HPDE6-E6E7 (cell line): ENCODE measurements at regions not wholly inside any gene's neighbourhood (a gene's known extent, or its start where the extent isn't known, plus 50 kb on each side); places are given as distances from the start of the nearest gene placed in this dataset.
"Not testable (repeated sequence)": the region's sequence is repeated elsewhere in the genome, so short reads cannot be mapped to it uniquely, and the experiment has no call there.

Source experiments
- DNase-seq: peaks from one replicate; pipeline ENCODE4 v3.0.0; 2011; ENCODE audit warnings: missing footprints; ENCODE audit errors: extremely low spot score

DNA sequence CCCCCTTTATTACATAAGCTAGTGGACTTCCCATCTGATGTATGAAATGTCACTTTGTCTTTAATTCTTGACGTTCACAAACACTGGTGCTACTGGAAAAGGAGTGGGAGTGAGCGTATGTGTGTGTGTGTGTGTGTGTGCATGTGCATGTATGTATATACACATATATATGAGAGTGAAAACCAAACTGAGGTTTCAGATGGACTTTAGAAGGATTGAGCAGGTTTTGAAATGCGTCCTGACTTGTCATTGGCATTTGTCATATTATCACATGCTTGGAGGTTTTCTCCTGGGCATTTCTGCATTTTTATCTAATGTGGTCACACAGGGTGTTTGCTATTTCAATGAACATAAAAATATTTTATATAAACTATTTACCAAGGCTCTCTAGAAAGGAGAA lies 1085.9 kb downstream of the BCL11B start:
- DNase-seq: peak; percentile 37

DNA sequence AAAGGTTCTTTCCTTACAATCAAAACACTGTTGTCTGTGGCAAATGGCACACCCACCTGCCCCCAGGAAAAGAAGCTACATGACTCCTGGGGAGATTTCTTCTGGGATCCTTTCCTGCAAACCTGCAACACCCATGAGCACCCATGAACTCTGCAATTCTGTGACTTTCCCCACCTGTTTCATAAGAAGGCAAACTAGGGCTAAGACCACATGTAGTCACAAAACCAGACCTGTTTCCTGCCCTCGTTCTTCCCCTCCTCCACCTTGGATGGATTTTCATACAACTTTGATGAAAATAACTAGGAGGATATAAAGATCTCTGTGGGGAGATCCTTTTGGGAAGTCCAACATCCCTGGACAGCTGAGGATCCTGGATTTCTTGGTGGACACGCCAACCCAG lies 1084.7 kb downstream of the BCL11B start:
- no peak for DNase-seq

DNA sequence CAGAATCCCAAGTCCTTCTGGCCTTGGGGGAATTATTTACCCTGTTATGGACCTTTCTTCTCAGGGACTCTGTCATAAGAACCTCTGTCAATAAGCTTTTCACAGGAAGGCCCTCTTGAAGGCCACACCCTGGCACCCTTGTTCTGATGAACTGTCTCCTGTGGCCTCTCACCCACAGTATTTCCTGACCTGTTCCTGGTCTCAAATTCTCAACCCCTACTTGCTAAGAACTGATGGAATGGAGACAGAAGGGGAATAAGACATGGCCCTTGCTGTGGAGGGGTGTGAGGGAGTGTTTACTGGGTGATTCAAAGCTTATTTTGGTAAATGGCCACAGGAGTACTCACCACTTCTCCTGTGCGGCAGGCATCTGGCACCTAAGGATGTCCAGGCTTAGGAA lies 1082.9 kb downstream of the BCL11B start:
- no peak for DNase-seq

DNA sequence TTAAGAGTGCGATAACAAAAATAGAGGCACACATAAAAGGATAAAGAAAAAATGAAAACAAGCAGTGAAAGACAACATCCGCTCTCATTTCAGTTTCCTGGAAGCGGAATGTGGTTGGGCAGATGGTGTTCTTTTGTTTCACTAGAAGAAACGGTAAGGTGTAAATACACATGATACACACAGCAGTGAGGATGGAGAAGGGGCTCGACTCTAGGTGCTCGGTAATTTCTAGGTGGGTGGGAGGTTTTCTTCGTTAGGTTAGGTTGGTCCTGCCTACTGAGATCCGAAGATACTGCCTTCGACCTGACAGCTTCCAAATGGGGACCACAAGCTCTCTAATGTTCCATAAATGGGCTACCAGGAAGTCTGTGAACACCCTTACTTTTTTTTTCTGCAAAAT lies 1082.5 kb downstream of the BCL11B start:
- DNase-seq: no peak

DNA sequence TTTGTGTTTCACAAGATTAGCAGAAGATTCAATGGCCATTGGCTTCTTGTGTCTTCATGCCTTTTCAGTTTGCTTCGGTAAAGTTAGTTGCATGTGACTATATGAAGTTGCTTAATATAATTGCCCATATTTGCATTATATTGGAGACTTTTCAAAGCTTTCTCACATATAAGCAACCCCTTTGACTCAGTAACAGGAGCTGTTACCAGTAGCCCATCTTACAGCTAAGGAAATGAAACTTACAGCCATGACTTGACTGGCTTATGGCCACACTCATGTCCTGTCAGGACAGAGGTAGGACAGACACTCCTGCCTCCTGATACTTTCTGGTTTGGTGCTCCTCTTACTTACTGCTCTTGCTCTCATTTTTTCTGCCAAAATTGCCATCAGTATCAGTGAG lies 1082.1 kb downstream of the BCL11B start:
- DNase-seq: no peak

DNA sequence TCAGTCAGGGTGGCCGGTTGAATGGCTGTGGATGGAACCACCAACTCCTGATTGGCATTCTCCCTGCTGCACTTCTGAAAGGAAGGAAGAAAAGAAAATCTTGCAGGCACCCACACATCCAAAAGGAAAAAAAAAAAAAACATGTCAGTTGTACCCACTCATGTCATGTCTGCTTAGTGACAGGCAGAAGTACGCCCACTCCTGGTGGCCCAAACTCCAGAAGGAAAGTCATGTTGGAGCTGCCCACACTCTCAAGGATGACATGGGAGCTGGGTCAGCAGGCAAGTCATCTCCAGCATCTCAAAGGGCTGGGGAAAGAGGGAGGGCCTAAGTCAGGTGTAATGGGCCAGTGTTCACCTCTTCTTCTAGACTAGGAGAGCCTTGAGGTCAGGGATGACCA lies 1079.1 kb downstream of the BCL11B start:
- no peak for DNase-seq

DNA sequence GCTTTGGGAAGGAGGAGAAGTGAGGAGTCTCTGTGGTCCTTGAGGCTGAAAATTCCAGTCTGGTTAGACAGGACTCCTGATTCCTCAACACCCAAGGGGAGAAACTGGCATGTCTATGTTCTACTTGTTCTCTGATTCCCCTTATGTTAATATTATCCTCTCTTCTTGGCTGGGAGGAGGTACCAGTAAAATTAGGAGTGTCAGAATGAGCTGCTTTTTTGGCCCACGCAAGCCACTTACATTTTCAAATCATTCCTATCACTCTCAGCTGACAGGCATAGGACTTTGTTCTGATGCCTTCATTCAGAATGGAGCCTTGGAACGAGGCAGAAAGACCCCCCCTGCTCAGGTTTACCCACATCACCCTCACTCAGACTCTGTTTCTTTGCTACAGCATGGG lies 1077.2 kb downstream of the BCL11B start:
- no peak for DNase-seq

DNA sequence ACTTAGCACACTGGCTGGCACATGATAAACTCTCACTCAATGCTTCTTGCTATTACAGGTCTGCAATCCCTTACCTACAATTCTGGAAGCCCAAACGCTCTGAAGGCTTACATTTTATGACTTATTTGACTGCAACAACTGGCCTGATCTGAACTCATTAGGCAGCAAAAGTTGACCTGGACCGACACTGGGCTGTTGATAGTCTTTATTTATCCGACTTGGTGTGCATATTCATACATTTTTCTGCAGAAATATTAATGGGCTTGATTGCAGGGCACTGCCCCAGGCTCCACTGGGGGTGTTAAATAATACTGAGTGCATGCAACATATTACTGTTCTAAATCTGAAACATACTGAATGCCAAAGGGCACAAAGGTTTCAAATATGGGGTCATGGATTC lies 1076.7 kb downstream of the BCL11B start:
- DNase-seq: no peak

DNA sequence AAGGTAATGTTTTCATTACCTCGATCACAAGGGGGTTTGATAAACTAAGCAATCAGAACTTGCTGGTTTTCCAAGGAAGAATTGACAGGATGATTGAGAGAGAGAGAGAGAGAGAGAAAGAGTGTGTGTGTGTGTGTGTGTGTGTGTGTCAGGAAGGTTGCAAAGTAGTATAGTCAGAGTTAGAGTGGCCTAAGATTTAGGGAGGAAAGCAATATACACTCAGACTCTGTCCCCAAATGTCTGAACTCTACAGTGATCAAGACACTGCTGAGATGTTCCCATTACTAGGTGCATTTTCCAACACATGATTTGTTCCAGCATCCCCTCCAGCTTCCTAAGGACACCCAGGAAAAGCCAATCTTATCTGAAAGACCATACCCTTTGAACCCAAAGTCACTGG lies 1074.1 kb downstream of the BCL11B start:
- no peak for DNase-seq

DNA sequence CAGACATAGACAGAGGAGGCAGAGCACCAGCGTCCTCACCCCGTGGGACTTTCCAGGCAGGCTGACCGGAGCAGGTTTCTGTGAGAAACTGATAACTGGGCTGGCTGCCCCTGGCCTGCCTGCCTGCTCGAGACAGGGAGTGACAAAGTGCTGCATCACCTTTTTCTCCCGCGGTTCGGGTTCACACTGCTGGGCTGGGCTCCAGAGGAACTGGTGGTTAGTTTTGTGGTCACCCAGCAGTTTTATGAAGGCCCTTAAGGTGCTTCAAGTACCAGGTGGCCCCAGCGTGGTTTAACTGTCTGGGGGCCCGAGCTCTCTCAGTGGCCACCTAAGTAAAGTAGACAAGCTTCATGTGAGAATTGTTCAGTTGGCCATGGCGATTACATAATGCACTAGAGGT lies 1073.6 kb downstream of the BCL11B start:
- DNase-seq: no peak

DNA sequence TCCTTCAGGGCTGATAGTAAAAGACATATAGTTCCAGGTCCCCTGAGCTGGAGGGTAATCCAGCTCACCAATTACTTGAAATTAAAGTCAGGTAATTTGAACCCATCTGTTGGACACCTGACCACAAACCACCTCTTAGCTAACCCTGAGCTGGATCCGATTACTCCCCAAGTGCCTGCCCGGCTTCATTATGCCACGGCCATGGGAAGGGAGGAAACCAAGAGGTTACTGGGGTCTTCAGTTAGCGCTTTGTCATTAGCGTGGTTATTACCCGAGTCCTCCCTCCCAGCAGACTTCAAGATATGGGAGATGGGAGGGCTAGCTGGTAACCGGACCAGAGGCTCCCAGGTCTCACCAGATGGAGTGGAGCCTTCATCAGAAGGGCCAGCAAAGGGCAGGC lies 1071.4 kb downstream of the BCL11B start:
- DNase-seq: no peak

DNA sequence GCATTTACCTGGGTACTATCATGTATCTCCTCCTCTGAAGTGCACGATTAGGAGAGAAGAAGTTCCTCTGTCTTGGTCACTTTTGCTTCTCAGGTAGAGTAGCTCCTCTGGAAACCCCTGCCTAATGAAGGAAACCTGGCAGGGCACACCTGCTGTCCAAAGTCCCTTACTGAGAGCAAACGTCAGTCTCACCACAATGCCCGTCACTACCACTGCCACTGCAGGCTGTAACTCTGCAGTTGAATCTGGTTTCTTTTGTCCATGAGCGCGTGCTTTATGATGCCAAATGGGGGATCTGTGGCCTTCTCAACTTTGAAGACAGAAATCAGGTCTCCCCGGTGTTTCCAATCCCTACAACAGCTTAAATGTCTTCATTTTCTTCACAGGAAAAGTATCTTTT lies 1068.6 kb downstream of the BCL11B start:
- DNase-seq: no peak

DNA sequence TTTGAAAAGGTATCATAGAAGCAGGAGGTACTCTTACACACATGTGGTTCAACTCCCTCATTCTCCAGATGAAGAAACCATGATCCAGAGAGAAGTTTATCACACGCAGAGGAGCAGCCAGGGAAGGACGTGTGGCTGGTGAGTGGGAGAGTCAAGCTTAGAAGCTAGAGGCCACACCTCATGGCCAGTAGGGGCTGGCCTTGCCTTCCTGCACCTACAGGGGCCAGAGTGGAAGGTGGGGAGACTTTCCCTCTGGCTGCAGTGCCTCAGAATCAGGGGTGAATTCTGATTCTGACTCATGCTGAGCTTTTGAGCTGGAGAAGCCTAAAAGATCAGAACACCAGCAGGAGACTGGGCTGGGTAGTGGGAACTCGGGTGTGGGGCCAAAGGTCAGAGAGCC lies 1067.9 kb downstream of the BCL11B start:
- DNase-seq: no peak

DNA sequence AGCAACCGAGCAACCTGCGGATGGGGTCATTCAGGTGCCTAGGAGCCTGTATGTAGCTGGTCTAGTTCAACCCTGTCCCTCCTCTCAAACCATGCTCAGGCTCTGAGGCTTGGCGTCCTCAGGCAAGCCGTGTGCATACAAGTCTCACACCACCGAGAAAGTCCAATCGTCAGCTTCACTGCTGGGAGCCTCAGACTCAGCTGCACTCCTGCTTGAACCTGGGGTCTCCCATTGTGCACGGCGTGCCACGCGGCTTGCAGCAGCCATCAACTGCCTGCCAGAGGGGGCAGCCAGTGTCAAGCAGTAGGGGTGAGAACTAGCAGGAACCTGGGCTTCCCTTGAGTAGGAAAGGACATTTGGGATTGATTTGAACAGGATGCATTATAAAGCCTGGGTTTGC lies 1064.6 kb downstream of the BCL11B start:
- DNase-seq: no peak

DNA sequence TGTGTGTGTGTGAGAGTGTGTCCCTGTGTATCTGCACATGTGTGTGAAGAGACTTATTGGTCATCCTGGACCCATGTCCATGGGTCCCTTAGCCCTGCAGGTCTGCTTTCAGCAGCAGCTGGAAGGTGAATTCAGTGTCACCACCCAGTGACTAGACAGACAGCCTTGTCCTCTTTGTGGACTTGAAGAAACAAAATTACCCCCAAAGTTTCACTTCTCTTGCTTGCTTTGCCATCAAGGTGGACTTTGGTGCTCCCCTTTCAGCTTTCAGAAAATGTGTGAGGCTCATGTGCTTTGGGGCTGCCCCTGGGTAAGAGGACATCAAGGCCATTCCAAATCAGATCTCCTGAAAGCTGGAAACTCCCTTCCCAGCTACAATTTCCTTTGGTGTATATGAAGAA lies 1063.8 kb downstream of the BCL11B start:
- DNase-seq: no peak

DNA sequence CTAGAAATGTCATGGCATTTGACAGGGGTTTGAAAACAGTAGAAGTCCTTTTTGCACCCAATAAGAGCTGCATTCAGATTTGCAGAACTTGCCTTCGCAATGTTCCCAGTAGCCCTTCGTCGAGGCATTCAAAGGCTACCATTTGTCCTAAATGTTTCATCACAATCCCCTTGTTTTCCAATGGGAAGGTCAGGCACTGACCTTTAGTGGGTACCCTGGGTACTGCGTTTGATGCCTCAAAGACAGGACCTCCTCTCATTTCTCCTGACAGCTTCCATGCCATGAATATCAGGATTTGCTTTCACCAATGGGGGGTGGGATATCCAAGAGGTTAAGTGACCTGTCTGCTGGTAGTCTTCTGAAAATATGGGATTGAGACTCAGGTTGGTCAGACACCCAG lies 1063.1 kb downstream of the BCL11B start:
- DNase-seq: no peak

DNA sequence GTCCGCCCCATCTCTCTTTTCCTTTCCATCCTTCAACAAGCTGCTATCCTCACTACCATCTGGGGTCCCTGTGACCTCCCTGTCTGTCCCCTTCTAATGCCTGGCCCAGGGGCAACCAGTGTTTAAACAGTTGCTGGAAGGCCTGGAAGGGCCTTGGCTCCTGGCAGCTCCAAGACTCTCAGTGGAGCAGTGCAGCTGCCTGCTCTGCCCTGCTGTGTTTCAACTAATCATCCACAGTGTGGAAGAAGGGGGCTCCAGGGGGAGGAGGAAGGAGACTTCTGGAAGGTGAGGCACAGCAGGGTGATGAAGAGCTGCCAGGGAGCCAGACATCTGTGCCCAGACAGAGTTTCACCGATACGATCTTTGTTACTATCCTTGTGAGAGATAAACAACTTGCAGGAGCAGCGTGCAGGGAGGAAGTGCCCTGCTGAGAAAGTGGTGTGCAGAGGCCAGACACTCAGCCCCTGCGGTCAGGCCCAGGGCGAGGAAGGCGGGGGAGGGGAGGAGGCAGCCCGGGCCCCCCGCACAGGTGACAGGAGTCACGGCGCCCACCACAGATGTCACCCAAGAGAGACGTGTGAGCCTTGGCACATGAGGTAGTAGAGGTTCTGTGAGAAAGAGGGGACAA lies 1061.8 kb downstream of the BCL11B start:
- no peak for DNase-seq

DNA sequence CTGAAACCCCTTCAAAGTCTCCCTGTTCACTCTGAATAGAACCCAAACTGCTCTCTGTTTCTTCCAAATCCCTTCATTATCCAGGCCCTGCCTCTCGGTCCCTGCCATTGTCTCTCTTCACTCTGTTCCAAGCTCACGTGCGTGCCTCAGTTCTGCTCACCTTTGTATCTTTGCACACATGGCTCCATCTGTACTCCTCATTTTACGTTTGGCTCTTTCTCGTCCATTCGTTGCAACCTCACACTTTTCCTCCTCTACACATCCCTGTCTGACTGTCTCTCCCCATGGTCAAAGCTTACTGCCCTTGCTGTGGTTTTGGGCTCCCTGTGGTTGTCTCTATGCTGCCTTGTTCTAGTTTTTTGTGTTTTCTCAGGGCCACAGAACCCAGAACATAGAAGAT lies 1054.5 kb downstream of the BCL11B start:
- DNase-seq: no peak

DNA sequence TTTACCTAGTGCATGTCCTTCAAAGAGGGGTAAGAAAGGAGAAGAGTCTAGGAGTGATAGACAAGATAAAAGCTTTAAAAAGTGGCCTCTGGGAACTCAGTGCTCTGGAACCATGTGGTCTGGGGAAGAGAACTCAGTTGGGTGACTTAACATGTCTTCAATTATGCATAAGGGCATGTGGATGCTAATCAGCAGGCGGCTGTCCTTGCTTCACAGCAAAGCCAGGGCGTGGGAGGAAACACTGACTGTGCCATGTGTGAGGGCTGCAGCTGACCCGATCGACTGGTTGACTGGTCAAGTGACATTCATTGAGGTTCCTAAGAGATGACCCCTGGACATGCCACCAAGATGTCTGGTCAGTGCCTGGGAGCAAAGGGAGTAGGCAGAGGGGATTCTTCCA lies 1053.8 kb downstream of the BCL11B start:
- DNase-seq: no peak

DNA sequence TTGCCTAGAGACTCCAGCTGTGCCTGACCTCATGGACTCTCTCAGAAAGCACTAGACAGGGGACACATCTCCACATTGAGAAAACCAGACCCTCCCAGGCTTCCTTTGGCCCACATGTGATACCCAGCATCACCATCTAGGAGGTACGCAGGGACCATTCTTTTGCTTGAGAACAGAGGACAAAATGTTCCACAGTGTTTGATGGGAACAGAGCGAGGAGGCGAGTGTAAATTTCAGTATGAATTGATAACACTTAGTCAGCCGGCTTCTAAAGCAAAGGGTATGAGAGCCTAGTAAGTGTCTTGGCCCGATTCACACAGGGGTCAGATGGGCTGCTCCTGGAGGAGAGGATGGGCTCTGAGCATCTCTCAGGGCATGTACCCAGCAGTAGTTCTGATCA lies 1052.4 kb downstream of the BCL11B start:
- DNase-seq: no peak

DNA sequence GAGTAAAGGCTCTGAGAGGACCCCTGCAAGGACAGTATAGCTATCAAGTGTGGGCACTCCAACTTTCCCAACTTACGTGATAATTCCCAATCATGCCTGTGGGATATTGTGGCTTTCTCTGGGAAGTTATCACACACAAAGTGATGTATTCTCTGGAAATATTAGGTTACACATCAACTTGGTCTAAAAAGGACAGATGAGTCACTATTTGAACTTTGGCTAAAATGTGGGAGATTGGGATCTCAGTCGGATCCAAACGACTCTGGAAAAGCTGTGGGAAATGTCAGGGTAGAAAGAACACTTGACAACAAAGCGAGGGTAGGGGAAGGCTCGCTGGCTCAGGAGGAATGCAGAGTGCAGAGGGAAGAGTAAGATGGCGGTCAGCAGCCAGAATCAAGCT lies 1048.9 kb downstream of the BCL11B start:
- no peak for DNase-seq

DNA sequence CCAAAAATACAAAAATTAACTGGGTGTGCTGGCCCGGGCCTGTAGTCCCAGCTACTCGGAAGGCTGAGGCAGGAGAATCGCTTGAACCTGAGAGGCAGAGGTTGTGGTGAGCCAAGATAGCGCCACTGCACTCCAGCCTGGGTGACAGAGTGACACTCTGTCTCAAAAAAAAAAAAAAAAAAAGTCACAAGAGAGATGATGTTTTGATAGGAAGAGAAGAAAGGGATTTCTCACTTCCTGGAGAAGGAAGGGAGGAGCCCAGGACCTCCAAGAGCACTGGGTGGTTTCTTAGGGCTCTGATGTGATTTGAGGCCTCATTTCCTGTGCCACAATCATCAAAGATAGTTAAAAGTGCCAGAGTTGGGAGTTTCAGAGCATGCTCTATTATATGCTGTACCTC lies 1048.3 kb downstream of the BCL11B start:
- DNase-seq: not testable (repeated sequence)

DNA sequence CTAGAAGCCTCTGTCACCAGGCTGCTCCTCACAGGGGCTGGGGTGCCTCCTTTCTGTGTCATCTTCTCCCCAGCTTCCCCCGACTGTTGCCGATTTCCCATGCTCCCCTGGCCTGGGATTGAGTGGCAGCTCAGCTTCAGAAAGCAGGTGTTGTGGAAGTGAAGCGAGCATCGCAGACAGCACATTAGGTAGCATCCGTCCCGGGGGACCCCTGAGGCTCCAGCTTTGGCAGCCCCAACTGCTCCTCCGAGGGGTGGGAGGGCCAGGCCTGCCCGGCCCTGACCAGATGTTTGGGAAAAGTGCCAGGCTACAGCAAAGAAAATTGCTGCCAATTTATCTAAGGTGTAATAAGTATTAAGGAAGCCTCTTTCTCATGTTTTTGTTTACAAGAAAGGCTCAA lies 1045.6 kb downstream of the BCL11B start:
- DNase-seq: no peak

DNA sequence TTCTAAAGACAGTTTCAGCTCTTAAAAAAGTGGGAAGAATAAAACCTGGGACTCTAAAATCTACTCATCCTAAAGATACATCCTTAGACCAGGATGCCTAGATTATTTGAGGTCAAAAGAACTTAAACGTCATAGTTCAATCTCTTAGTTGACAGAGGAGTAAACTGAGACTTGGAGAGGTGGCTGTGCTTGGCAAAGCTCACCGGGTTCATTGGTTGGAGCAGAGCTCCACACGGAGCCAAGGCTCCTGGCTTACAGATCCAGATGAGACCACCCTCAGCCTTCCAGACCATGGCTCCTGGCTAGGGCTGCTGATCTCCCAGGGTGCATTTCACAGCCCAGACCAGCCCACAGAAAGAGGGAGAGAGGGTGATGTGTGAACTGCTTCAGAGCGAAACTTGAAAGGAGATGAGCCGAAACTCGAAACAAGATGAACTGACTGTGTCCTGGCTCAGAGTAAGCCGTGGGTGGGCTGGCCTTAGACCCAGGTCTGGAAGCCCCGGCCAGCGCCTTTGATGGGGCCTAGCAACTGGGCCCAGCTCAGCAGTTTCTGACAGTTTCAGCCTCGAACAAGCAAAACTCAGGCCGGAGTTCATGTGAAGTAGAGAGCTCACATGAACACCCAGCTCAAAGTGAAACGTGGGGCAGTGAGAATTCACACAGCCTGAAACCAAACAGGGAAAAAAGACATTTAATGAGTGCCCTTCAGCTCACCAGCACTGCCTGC lies 1044.8 kb downstream of the BCL11B start:
- DNase-seq: no peak
